Liver (tissue), 8 donors: ENCODE measurements at regions not wholly inside any gene's neighbourhood (a gene's known extent, or its start where the extent isn't known, plus 50 kb on each side); places are given as distances from the start of the nearest gene placed in this dataset.

Experiments
- DNase-seq: peaks from one replicate; pipeline ENCODE4 v3.0.0-alpha.2; 2017; ENCODE audit warnings: low spot score
- H3K27ac ChIP-seq, 2 donors: one replicate each; pipeline ENCODE4 v1.7.0; 2013; ENCODE audit warnings: inconsistent platforms in 2 of 2, low read length in 2 of 2, control low read depth in 1 of 2, low read depth in 1 of 2, mild to moderate bottlenecking in 1 of 2
- H3K27me3 ChIP-seq, 4 donors: one replicate each; pipeline versions ENCODE4 v1.6.1 to v1.7.0; 2013; ENCODE audit warnings: low read length in 3 of 4, inconsistent platforms in 1 of 4, mild to moderate bottlenecking in 1 of 4, moderate library complexity in 1 of 4; ENCODE audit not compliant: control insufficient read depth in 4 of 4, insufficient read depth in 4 of 4
- H3K36me3 ChIP-seq, 4 donors: one replicate each; pipeline versions ENCODE4 v1.6.1 to v1.7.0; 2013; ENCODE audit warnings: low read length in 3 of 4, mild to moderate bottlenecking in 3 of 4, low read depth in 1 of 4, moderate library complexity in 1 of 4; ENCODE audit not compliant: control insufficient read depth in 4 of 4, insufficient read depth in 3 of 4
- H3K4me1 ChIP-seq, 4 donors: one replicate each; pipeline versions ENCODE4 v1.6.1 to v1.7.0; 2013; ENCODE audit warnings: low read length in 3 of 4, mild to moderate bottlenecking in 3 of 4, moderate library complexity in 1 of 4; ENCODE audit not compliant: control insufficient read depth in 4 of 4, insufficient read depth in 4 of 4
- H3K4me3 ChIP-seq, 3 donors: one replicate each; pipeline versions ENCODE4 v1.6.1 to v1.7.0; 2013; ENCODE audit warnings: low read length in 3 of 3, control low read depth in 1 of 3, low read depth in 1 of 3, mild to moderate bottlenecking in 1 of 3
- H3K9ac ChIP-seq, 2 donors: one replicate each; pipeline ENCODE4 v1.7.0; 2013; ENCODE audit warnings: low read length in 2 of 2, mild to moderate bottlenecking in 2 of 2, moderate library complexity in 2 of 2, control low read depth in 1 of 2, low read depth in 1 of 2
- H3K9me3 ChIP-seq, 4 donors: one replicate each; pipeline versions ENCODE4 v1.6.1 to v1.7.0; 2013; ENCODE audit warnings: low read length in 3 of 4; ENCODE audit not compliant: control insufficient read depth in 4 of 4
- ATF3 ChIP-seq: IDR thresholded peaks from 2 replicates; pipeline ENCODE4 v1.6.1; 2016; ENCODE audit warnings: antibody characterized with exemption
- CTCF ChIP-seq: fragments of 150-350 bp; IDR thresholded peaks from 2 replicates; pipeline ENCODE4 v1.5.1; 2017; ENCODE audit warnings: improper control_type of control experiment, low read depth, low read length; ENCODE audit not compliant: missing input control
- EGR1 ChIP-seq, 2 donors: IDR thresholded peaks; 2 replicates each; pipeline ENCODE4 v1.6.1; 2016 to 2018; ENCODE audit warnings: antibody characterized with exemption in 2 of 2, low read depth in 2 of 2
- FOXA1 ChIP-seq: IDR thresholded peaks from 2 replicates; pipeline ENCODE4 v1.6.1; 2016; ENCODE audit warnings: antibody characterized with exemption
- FOXA2 ChIP-seq: IDR thresholded peaks from 2 replicates; pipeline ENCODE4 v1.6.1; 2016; ENCODE audit warnings: antibody characterized with exemption
- GABPA ChIP-seq, 2 donors: IDR thresholded peaks in 1 of 2; conservative IDR thresholded peaks in 1 of 2; 2 replicates each; pipeline ENCODE4 v1.6.1; 2016; ENCODE audit warnings: antibody characterized with exemption in 2 of 2, mild to moderate bottlenecking in 1 of 2, moderate library complexity in 1 of 2
- HNF4A ChIP-seq, 2 donors: conservative IDR thresholded peaks; 2 replicates each; pipeline ENCODE4 v1.6.1; 2016; ENCODE audit warnings: antibody characterized with exemption in 2 of 2, mild to moderate bottlenecking in 2 of 2
- HNF4G ChIP-seq: IDR thresholded peaks from 2 replicates; pipeline ENCODE4 v1.6.1; 2016; ENCODE audit warnings: antibody characterized with exemption
- JUND ChIP-seq, 2 donors: IDR thresholded peaks; 2 replicates each; pipeline ENCODE4 v1.6.1; 2016; ENCODE audit warnings: antibody characterized with exemption in 2 of 2
- MAX ChIP-seq: IDR thresholded peaks from 2 replicates; pipeline ENCODE4 v1.6.1; 2016; ENCODE audit warnings: antibody characterized with exemption
- NR2F2 ChIP-seq: IDR thresholded peaks from 2 replicates; pipeline ENCODE4 v1.6.1; 2016; ENCODE audit warnings: antibody characterized with exemption
- RAD21 ChIP-seq, 2 donors: IDR thresholded peaks; 2 replicates each; pipeline ENCODE4 v1.6.1; 2016; ENCODE audit warnings: antibody characterized with exemption in 2 of 2, mild to moderate bottlenecking in 2 of 2
- REST ChIP-seq: IDR thresholded peaks from 2 replicates; pipeline ENCODE4 v1.6.1; 2016; ENCODE audit warnings: antibody characterized with exemption, mild to moderate bottlenecking
- RXRA ChIP-seq, 2 donors: IDR thresholded peaks; 2 replicates each; pipeline ENCODE4 v1.6.1; 2017 to 2018; ENCODE audit warnings: antibody characterized with exemption in 2 of 2, mild to moderate bottlenecking in 1 of 2
- SP1 ChIP-seq: IDR thresholded peaks from 2 replicates; pipeline ENCODE4 v1.6.1; 2018; ENCODE audit warnings: antibody characterized with exemption, mild to moderate bottlenecking
- TAF1 ChIP-seq: conservative IDR thresholded peaks from 2 replicates; pipeline ENCODE4 v1.6.1; 2016; ENCODE audit warnings: antibody characterized with exemption, mild to moderate bottlenecking
- YY1 ChIP-seq: IDR thresholded peaks from 2 replicates; pipeline ENCODE4 v1.6.1; 2016; ENCODE audit warnings: antibody characterized with exemption, mild to moderate bottlenecking
- ZBTB33 ChIP-seq: IDR thresholded peaks from 2 replicates; pipeline ENCODE4 v1.6.1; 2016; ENCODE audit warnings: antibody characterized with exemption
- WGBS: extraction: QIAGEN DNeasy Blood & Tissue Kit; methylation state at CpG from one replicate; pipeline ENCODE4 v1.1.7; 2013; 5-methylcytosine and 5-hydroxymethylcytosine counted together
- donor health status: healthy.
- donor health status: healthy.
- donor health status: healthy.
- donor health status: healthy.
- donor health status: healthy.

- peak overlapping the region; percentile 68 to 89 for H3K27ac ChIP-seq
- no peak overlapping the region for H3K4me3 ChIP-seq
- H3K36me3 ChIP-seq: no peaks in the 10 kb centered on the region
- peaks cover 10 to 68% (median 45%) of the 10 kb centered on the region in 4 donors for H3K4me1 ChIP-seq
- DNase-seq: no peak
- no peak for TF ChIP-seq NR2F2
- no peak for TF ChIP-seq FOXA1
- TF ChIP-seq TAF1: no peak
- TF ChIP-seq CTCF: no peak
- TF ChIP-seq REST: no peak
- TF ChIP-seq HNF4G: no peak
- TF ChIP-seq GABPA (IDR thresholded peaks at IDR 0.05 in 1 of 2, conservative IDR thresholded peaks at IDR 0.05 in 1 of 2): no peak
- no peak for TF ChIP-seq FOXA2
- TF ChIP-seq HNF4A (conservative IDR thresholded peaks at IDR 0.05): no peak
- no peak for TF ChIP-seq SP1
- TF ChIP-seq EGR1 (IDR thresholded peaks at IDR 0.05; ENCODE audit: low read depth in 2 of 2): no peak
- no peak for TF ChIP-seq ATF3
- TF ChIP-seq MAX: no peak
- TF ChIP-seq YY1: no peak
- TF ChIP-seq RXRA (IDR thresholded peaks at IDR 0.05): no peak
- no peak for TF ChIP-seq JUND (IDR thresholded peaks at IDR 0.05)
- TF ChIP-seq RAD21 (IDR thresholded peaks at IDR 0.05): no peak
- TF ChIP-seq ZBTB33: no peak
- H3K9me3 ChIP-seq: no peaks in the 10 kb centered on the region
- WGBS: 90% methylated on average over 4 of the region's 4 CpGs
- H3K27me3 ChIP-seq: no peaks in the 10 kb centered on the region
- no peak overlapping the region for H3K9ac ChIP-seq
These were observed 262.9 kb upstream of the KLHL29 start for GRCh38 chr2:23121968-23122648.
